Astrocyte (in vitro differentiated cells and primary cell): ENCODE measurements at regions not wholly inside any gene's neighbourhood (a gene's known extent, or its start where the extent isn't known, plus 50 kb on each side); places are given as distances from the start of the nearest gene placed in this dataset.

ENCODE experiments used
- DNase-seq: peaks from one replicate; pipeline ENCODE4 v3.0.0-alpha.2; 2010; ENCODE audit warnings: low read depth
- FAIRE-seq: peaks from 2 replicates; lab custom pipeline; 2011; peaks lifted over from hg19 to GRCh38; lab: Jason Lieb, UNC
- H2AFZ ChIP-seq: 2 replicates; pipeline ENCODE4 v1.6.0; 2012; ENCODE audit warnings: low read depth, low read length, inconsistent platforms
- H3K27ac ChIP-seq: 2 replicates; pipeline ENCODE4 v1.5.1; 2011; ENCODE audit warnings: low read depth, low read length, inconsistent platforms
- H3K27me3 ChIP-seq: 2 replicates; pipeline ENCODE4 v1.6.0; 2011; ENCODE audit warnings: low read length, inconsistent platforms; ENCODE audit not compliant: insufficient read depth
- H3K36me3 ChIP-seq: 2 replicates; pipeline ENCODE4 v1.5.1; 2011; ENCODE audit warnings: low read length, inconsistent platforms; ENCODE audit not compliant: insufficient read depth
- H3K4me1 ChIP-seq: 2 replicates; pipeline ENCODE4 v1.5.1; 2011; ENCODE audit warnings: low read length, inconsistent platforms; ENCODE audit not compliant: insufficient read depth
- H3K4me2 ChIP-seq: 2 replicates; pipeline ENCODE4 v1.6.0; 2012; ENCODE audit warnings: low read length, inconsistent platforms
- H3K4me3 ChIP-seq: 2 replicates; pipeline ENCODE4 v1.5.1; 2011; ENCODE audit warnings: low read depth, mild to moderate bottlenecking, low read length, inconsistent platforms; ENCODE audit not compliant: insufficient read depth
- H3K79me2 ChIP-seq: 2 replicates; pipeline ENCODE4 v1.6.0; 2012; ENCODE audit warnings: mild to moderate bottlenecking, low read length, inconsistent platforms; ENCODE audit not compliant: insufficient read depth
- H3K9ac ChIP-seq: 2 replicates; pipeline ENCODE4 v1.6.0; 2012; ENCODE audit warnings: mild to moderate bottlenecking, low read length, inconsistent platforms
- H3K9me3 ChIP-seq: 2 replicates; pipeline ENCODE4 v1.5.1; 2012; ENCODE audit warnings: low read depth, mild to moderate bottlenecking, low read length, inconsistent platforms; ENCODE audit not compliant: insufficient read depth
- H4K20me1 ChIP-seq: 2 replicates; pipeline ENCODE4 v1.6.0; 2012; ENCODE audit warnings: low read length, inconsistent platforms; ENCODE audit not compliant: insufficient read depth
- H3K27ac Mint-ChIP-seq: one replicate; pipeline ENCODE4 v1.8.0; 2021; ENCODE audit warnings: mild to moderate bottlenecking, mixed read lengths; ENCODE audit not compliant: unreplicated experiment
- H3K27me3 Mint-ChIP-seq: one replicate; pipeline ENCODE4 v1.8.0; 2021; ENCODE audit warnings: low read depth, mixed read lengths; ENCODE audit not compliant: unreplicated experiment
- H3K36me3 Mint-ChIP-seq: one replicate; pipeline ENCODE4 v1.8.0; 2021; ENCODE audit warnings: low read depth, mixed read lengths; ENCODE audit not compliant: unreplicated experiment
- H3K4me1 Mint-ChIP-seq: one replicate; pipeline ENCODE4 v1.8.0; 2021; ENCODE audit warnings: low read depth, mixed read lengths; ENCODE audit not compliant: unreplicated experiment
- H3K4me3 Mint-ChIP-seq: one replicate; pipeline ENCODE4 v1.8.0; 2021; ENCODE audit warnings: mild to moderate bottlenecking, moderate library complexity, mixed read lengths; ENCODE audit not compliant: unreplicated experiment
- H3K9me3 Mint-ChIP-seq: one replicate; pipeline ENCODE4 v1.8.0; 2021; ENCODE audit warnings: mild to moderate bottlenecking, mixed read lengths; ENCODE audit not compliant: unreplicated experiment
- EZH2 ChIP-seq: IDR thresholded peaks from 2 replicates; pipeline ENCODE4 v1.6.1; 2012; ENCODE audit warnings: mild to moderate bottlenecking, low read length, inconsistent platforms; ENCODE audit not compliant: insufficient read depth
- TF ChIP-seq, protein P1 (sequence below): IDR thresholded peaks from 2 replicates; pipeline ENCODE4 v1.5.1; 2011; ENCODE audit warnings: low read depth, mild to moderate bottlenecking, inconsistent platforms, low read length, moderate library complexity; ENCODE audit not compliant: insufficient read depth

DNA sequence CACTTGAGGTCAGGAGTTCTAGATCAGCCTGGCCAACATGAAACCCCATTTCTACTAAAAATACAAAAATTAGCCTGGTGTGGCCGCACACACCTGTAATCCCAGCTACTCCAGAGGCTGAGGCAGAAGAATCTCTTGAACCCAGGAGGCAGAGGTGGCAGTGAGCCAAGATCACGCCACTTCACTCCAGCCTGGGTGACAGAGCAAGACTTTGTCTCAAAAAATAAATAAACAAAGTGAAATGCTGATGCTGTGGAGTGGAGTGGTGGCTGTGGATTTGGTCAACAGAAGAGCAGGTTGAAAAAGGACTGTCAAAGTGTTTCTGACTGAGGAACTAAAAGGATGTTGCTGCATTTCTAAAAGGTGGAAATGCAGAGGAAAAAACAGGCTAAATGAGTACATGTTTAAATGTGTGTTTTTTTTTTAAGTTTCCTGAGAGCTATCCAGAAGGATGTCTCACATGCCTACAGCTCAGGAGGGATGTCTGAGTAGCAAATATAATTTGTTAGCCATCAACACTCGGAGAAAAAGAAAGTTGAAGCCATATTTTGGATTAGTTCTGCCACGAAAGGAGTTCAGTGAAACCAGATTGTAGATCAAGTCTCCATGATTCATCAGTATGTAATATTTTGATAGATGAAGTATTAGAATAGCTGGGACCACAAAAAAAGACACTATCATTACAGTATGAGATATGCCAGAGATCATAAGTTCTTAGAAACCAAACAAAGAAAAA, 621.1 kb upstream of the ADGRB3 start:
- H3K27ac ChIP-seq = no peak overlapping the region
- H3K4me3 ChIP-seq = no peak overlapping the region
- no peaks in the 10 kb centered on the region for H3K9me3 ChIP-seq
- H2AFZ ChIP-seq = no peak overlapping the region
- H3K4me1 ChIP-seq = no peaks in the 10 kb centered on the region
- no peak for TF ChIP-seq EZH2
- TF ChIP-seq, protein P1, sequence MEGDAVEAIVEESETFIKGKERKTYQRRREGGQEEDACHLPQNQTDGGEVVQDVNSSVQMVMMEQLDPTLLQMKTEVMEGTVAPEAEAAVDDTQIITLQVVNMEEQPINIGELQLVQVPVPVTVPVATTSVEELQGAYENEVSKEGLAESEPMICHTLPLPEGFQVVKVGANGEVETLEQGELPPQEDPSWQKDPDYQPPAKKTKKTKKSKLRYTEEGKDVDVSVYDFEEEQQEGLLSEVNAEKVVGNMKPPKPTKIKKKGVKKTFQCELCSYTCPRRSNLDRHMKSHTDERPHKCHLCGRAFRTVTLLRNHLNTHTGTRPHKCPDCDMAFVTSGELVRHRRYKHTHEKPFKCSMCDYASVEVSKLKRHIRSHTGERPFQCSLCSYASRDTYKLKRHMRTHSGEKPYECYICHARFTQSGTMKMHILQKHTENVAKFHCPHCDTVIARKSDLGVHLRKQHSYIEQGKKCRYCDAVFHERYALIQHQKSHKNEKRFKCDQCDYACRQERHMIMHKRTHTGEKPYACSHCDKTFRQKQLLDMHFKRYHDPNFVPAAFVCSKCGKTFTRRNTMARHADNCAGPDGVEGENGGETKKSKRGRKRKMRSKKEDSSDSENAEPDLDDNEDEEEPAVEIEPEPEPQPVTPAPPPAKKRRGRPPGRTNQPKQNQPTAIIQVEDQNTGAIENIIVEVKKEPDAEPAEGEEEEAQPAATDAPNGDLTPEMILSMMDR = no peak
- no peak for FAIRE-seq
- H3K36me3 ChIP-seq = no peaks in the 10 kb centered on the region
- no peak overlapping the region for H3K27ac Mint-ChIP-seq
- H3K36me3 Mint-ChIP-seq = no peaks in the 10 kb centered on the region
- no peaks in the 10 kb centered on the region for H3K27me3 Mint-ChIP-seq
- H3K27me3 ChIP-seq = no peaks in the 10 kb centered on the region
- peaks cover 8% of the 10 kb centered on the region for H3K4me1 Mint-ChIP-seq
- H3K4me2 ChIP-seq = peak overlapping the region; percentile 46
- H3K9ac ChIP-seq = no peak overlapping the region
- H3K79me2 ChIP-seq = no peaks in the 10 kb centered on the region
- peak; percentile 10 for DNase-seq
- no peaks in the 10 kb centered on the region for H4K20me1 ChIP-seq
- no peaks in the 10 kb centered on the region for H3K9me3 Mint-ChIP-seq
- no peak overlapping the region for H3K4me3 Mint-ChIP-seq

DNA sequence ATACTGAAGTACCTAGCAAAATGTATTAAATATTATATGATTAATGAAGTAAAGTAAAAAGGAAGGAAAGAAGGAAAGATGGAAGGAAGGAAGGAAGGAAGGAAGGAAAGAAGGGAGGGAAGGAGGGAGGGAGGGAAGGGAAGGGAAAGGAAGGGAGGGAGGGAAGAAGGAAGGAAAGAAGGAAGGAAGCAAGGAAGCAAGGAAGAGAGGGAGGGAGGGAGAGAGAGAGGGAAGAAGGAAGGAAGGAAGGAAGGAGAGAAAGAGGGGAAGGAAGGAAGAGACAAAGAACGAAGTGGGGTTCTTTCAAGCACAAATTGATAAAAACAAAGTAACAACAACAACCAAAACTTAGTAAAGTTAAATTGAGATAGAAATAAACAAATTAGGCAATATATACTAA, 622.3 kb upstream of the ADGRB3 start:
- no peak for FAIRE-seq
- no peaks in the 10 kb centered on the region for H3K36me3 ChIP-seq
- Mint-ChIP-seq H3K27me3 (no peaks in the 10 kb centered on the region), H3K4me3 (no peak overlapping the region), H3K27ac (no peak overlapping the region), H3K9me3 (no peaks in the 10 kb centered on the region), H3K36me3 (no peaks in the 10 kb centered on the region), H3K4me1 (peaks cover 8% of the 10 kb centered on the region)
- no peaks in the 10 kb centered on the region for H3K9me3 ChIP-seq
- no peak overlapping the region for H3K27ac ChIP-seq
- TF ChIP-seq, protein P1 = no peak
- no peak for DNase-seq
- H3K79me2 ChIP-seq = no peaks in the 10 kb centered on the region
- H4K20me1 ChIP-seq = no peaks in the 10 kb centered on the region
- no peaks in the 10 kb centered on the region for H3K27me3 ChIP-seq
- no peak overlapping the region for H3K4me3 ChIP-seq
- no peak overlapping the region for H2AFZ ChIP-seq
- H3K4me2 ChIP-seq = no peak overlapping the region
- H3K4me1 ChIP-seq = no peaks in the 10 kb centered on the region
- no peak overlapping the region for H3K9ac ChIP-seq

DNA sequence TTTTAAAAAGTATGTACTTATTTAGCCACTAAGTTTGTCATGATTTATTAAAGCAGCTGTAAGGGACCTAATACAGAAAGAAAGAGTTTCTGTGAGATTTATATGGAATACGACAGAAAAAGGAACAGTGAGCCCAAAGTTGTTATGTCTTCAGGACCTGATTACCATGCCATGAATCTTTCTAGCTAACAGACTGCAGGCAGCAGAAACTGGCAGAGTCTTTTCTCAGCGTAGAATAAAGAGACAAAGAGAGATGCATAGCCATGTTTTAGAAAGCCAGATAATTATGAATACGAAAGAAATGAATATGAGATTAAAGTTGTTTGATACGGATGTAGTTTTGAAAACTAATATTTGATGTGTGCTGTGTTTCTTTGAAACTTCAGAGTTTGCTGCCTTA, 624.1 kb upstream of the ADGRB3 start:
- H3K4me1 Mint-ChIP-seq = peaks cover 8% of the 10 kb centered on the region

More for the DNA sequence above, 624.1 kb upstream of the ADGRB3 start:
- H3K36me3 ChIP-seq = no peaks in the 10 kb centered on the region
- no peak overlapping the region for H3K4me3 ChIP-seq
- no peaks in the 10 kb centered on the region for H3K36me3 Mint-ChIP-seq
- H3K27ac ChIP-seq = no peak overlapping the region
- H3K4me3 Mint-ChIP-seq = no peak overlapping the region
- TF ChIP-seq, protein P1 = no peak
- no peak for TF ChIP-seq EZH2
- H3K9ac ChIP-seq = no peak overlapping the region
- H3K27ac Mint-ChIP-seq = no peak overlapping the region
- DNase-seq (no peak), FAIRE-seq (no peak)
- no peaks in the 10 kb centered on the region for H3K27me3 ChIP-seq
- no peaks in the 10 kb centered on the region for H3K27me3 Mint-ChIP-seq
- H3K79me2 ChIP-seq = no peaks in the 10 kb centered on the region
- no peak overlapping the region for H2AFZ ChIP-seq
- H3K9me3 Mint-ChIP-seq = no peaks in the 10 kb centered on the region
- H3K4me1 ChIP-seq = no peaks in the 10 kb centered on the region
- H3K4me2 ChIP-seq = no peak overlapping the region
- H4K20me1 ChIP-seq = no peaks in the 10 kb centered on the region
- H3K9me3 ChIP-seq = no peaks in the 10 kb centered on the region
